Ovary (tissue), 3 donors: ENCODE measurements at regions not wholly inside any gene's neighbourhood (a gene's known extent, or its start where the extent isn't known, plus 50 kb on each side); places are given as distances from the start of the nearest gene placed in this dataset.

ENCODE experiments used
- EP300 ChIP-seq: sonication (generic); formaldehyde crosslinking; IDR thresholded peaks from one replicate; pipeline ENCODE4 v1.6.1; 2017; ENCODE audit warnings: antibody characterized with exemption
- POLR2A ChIP-seq: fragments of 450-650 bp; IDR thresholded peaks from one replicate; pipeline ENCODE4 v1.6.1; 2017; ENCODE audit warnings: antibody characterized with exemption, mild to moderate bottlenecking, moderate library complexity
- TF ChIP-seq, protein P1 (sequence below), 3 donors: fragments of 450-650 bp in 2 of 3; fragments of 200-600 bp in 1 of 3; IDR thresholded peaks; one replicate each; pipeline versions ENCODE4 v1.5.1 to v1.8.0; 2016 to 2022; ENCODE audit warnings: antibody characterized with exemption in 3 of 3, mild to moderate bottlenecking in 1 of 3
- donor health status: DM: no; HTN: no; CAD: no.

DNA sequence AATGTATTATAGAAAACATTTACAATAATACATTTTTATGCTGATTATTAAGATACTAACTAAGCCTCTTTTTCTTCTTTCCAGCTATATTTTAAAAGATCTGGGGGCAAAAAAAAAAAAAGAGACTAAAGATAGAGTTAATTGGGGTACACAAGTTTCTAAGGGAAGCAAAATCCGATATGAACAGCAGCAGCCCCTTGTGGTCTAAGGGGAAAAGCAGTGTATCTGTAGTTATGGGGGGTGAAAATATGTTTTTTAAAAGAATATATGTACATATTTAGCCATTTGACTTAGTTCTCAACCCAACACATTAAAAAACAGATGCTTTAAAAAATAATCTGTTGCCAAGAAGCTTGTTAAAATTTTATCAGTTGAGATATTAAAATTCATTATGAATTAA lies 134.3 kb upstream of the POU5F2 start:
- TF ChIP-seq, protein P1, sequence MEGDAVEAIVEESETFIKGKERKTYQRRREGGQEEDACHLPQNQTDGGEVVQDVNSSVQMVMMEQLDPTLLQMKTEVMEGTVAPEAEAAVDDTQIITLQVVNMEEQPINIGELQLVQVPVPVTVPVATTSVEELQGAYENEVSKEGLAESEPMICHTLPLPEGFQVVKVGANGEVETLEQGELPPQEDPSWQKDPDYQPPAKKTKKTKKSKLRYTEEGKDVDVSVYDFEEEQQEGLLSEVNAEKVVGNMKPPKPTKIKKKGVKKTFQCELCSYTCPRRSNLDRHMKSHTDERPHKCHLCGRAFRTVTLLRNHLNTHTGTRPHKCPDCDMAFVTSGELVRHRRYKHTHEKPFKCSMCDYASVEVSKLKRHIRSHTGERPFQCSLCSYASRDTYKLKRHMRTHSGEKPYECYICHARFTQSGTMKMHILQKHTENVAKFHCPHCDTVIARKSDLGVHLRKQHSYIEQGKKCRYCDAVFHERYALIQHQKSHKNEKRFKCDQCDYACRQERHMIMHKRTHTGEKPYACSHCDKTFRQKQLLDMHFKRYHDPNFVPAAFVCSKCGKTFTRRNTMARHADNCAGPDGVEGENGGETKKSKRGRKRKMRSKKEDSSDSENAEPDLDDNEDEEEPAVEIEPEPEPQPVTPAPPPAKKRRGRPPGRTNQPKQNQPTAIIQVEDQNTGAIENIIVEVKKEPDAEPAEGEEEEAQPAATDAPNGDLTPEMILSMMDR (IDR thresholded peaks at IDR 0.05): no peak
- TF ChIP-seq POLR2A (no peak), EP300 (no peak)
